GM23338 (cell line): ENCODE measurements at regions not wholly inside any gene's neighbourhood (a gene's known extent, or its start where the extent isn't known, plus 50 kb on each side); places are given as distances from the start of the nearest gene placed in this dataset.

ENCODE experiments used
- ATAC-seq: fragments of 200-7000 bp; cut with Tn5 transposase; 3 replicates; pipeline ENCODE4 v1.9.1; 2020
- DNase-seq: peaks from one replicate; pipeline ENCODE4 v3.0.0-alpha.2; 2015; ENCODE audit warnings: low spot score
- H2AFZ ChIP-seq: fragments of 200-600 bp; sonication (generic); 2 replicates; pipeline ENCODE4 v1.8.0; 2016; ENCODE audit warnings: antibody characterized with exemption, mild to moderate bottlenecking, moderate library complexity
- H3F3A ChIP-seq: fragments of 200-600 bp; sonication (generic); replicated peaks from 2 replicates; pipeline ENCODE4 v1.8.0; 2017; ENCODE audit warnings: antibody characterized with exemption, mixed run types, low read depth
- H3K27ac ChIP-seq: fragments of 200-600 bp; sonication (generic); 2 replicates; pipeline ENCODE4 v1.6.1; 2016; ENCODE audit warnings: low read depth
- H3K27me3 ChIP-seq: fragments of 200-600 bp; sonication (generic); 2 replicates; pipeline ENCODE4 v1.8.0; 2016; ENCODE audit warnings: mild to moderate bottlenecking, mixed run types, moderate library complexity; ENCODE audit not compliant: insufficient read depth
- H3K36me3 ChIP-seq: fragments of 200-600 bp; sonication (generic); 2 replicates; pipeline ENCODE4 v1.8.0; 2016; ENCODE audit warnings: mild to moderate bottlenecking; ENCODE audit not compliant: insufficient read depth
- H3K4me1 ChIP-seq: fragments of 200-600 bp; sonication (generic); 2 replicates; pipeline ENCODE4 v1.8.0; 2016; ENCODE audit warnings: mild to moderate bottlenecking, moderate library complexity; ENCODE audit not compliant: insufficient read depth
- H3K4me2 ChIP-seq: fragments of 200-600 bp; sonication (generic); 2 replicates; pipeline ENCODE4 v1.7.1; 2017; ENCODE audit warnings: mixed run types
- H3K4me3 ChIP-seq: fragments of 200-600 bp; sonication (generic); 2 replicates; pipeline ENCODE4 v1.6.1; 2016; ENCODE audit warnings: mixed run types
- H3K79me2 ChIP-seq: fragments of 200-600 bp; sonication (generic); replicated peaks from 2 replicates; pipeline ENCODE4 v1.8.0; 2017; ENCODE audit warnings: mild to moderate bottlenecking; ENCODE audit not compliant: insufficient read depth
- H3K9me2 ChIP-seq: fragments of 200-600 bp; sonication (generic); 2 replicates; pipeline ENCODE4 v1.8.0; 2017; ENCODE audit not compliant: insufficient read depth
- H4K20me1 ChIP-seq: fragments of 200-600 bp; sonication (generic); replicated peaks from 2 replicates; pipeline ENCODE4 v1.8.0; 2017; ENCODE audit warnings: mild to moderate bottlenecking; ENCODE audit not compliant: insufficient read depth
- H3K27ac Mint-ChIP-seq: 2 replicates; pipeline ENCODE4 v1.8.0; 2020; ENCODE audit warnings: inconsistent platforms, mild to moderate bottlenecking, moderate library complexity, mixed read lengths
- H3K27me3 Mint-ChIP-seq: 3 replicates; pipeline ENCODE4 v1.8.0; 2022; ENCODE audit warnings: low read depth, mild to moderate bottlenecking, moderate library complexity, mixed read lengths, inconsistent platforms; ENCODE audit not compliant: insufficient read depth, poor library complexity
- H3K36me3 Mint-ChIP-seq: 3 replicates; pipeline ENCODE4 v1.8.0; 2021; ENCODE audit warnings: low read depth, mild to moderate bottlenecking, inconsistent platforms, moderate library complexity, mixed read lengths
- H3K4me1 Mint-ChIP-seq: 3 replicates; pipeline ENCODE4 v1.8.0; 2020; ENCODE audit warnings: mild to moderate bottlenecking, inconsistent platforms, mixed read lengths
- H3K4me3 Mint-ChIP-seq: 3 replicates; pipeline ENCODE4 v1.8.0; 2021; ENCODE audit warnings: moderate library complexity, mild to moderate bottlenecking, inconsistent platforms, mixed read lengths
- H3K9me3 Mint-ChIP-seq: 3 replicates; pipeline ENCODE4 v1.8.0; 2020; ENCODE audit warnings: moderate library complexity, mild to moderate bottlenecking, inconsistent platforms, mixed read lengths
- CREB1 ChIP-seq: fragments of 250-450 bp; sonication (Bioruptor Pico); IDR thresholded peaks from 2 replicates; pipeline ENCODE4 v1.5.0; 2020; ENCODE audit warnings: low read depth, mild to moderate bottlenecking, moderate library complexity
- CTCF ChIP-seq, 2 experiments: fragments of 200-600 bp in 1 of 2; sonication (generic) in 1 of 2; conservative IDR thresholded peaks; 2 replicates each; pipeline versions ENCODE4 v1.5.1 to v1.6.1; 2016 to 2017; ENCODE audit warnings: antibody characterized with exemption in 2 of 2, low read depth in 2 of 2, mild to moderate bottlenecking in 2 of 2, moderate library complexity in 1 of 2
- EZH2 ChIP-seq: fragments of 200-600 bp; sonication (generic); IDR thresholded peaks from one replicate; pipeline ENCODE4 v1.8.0; 2017; ENCODE audit warnings: antibody characterized with exemption, mild to moderate bottlenecking, low read depth; ENCODE audit not compliant: unreplicated experiment
- EZH2phosphoT487 ChIP-seq: fragments of 200-600 bp; sonication (generic); IDR thresholded peaks from one replicate; pipeline ENCODE4 v1.8.1; 2018; ENCODE audit warnings: antibody characterized with exemption; ENCODE audit not compliant: unreplicated experiment
- JUNB ChIP-seq: IDR thresholded peaks from one replicate; pipeline ENCODE4 v1.6.1; 2016; ENCODE audit warnings: antibody characterized with exemption; ENCODE audit not compliant: unreplicated experiment
- NANOG ChIP-seq: IDR thresholded peaks from 2 replicates; pipeline ENCODE4 v1.6.1; 2016; ENCODE audit warnings: antibody characterized with exemption, borderline replicate concordance
- POLR2AphosphoS5 ChIP-seq: IDR thresholded peaks from 2 replicates; pipeline ENCODE4 v1.6.1; 2016; ENCODE audit warnings: antibody characterized with exemption, low read depth
- STAT1 ChIP-seq: IDR thresholded peaks from one replicate; pipeline ENCODE4 v1.6.1; 2016; ENCODE audit warnings: antibody characterized with exemption; ENCODE audit not compliant: unreplicated experiment
- TF ChIP-seq, protein P1 (sequence below): IDR thresholded peaks from 2 replicates; pipeline ENCODE4 v1.6.1; 2016; ENCODE audit warnings: antibody characterized with exemption
- TF ChIP-seq, protein P2 (sequence below): fragments of 250-450 bp; sonication (Bioruptor Pico); IDR thresholded peaks from 2 replicates; pipeline ENCODE4 v1.5.0; 2020; ENCODE audit warnings: mild to moderate bottlenecking, moderate library complexity

- H3K36me3 Mint-ChIP-seq: no peaks in the 10 kb centered on the region
- Histone ChIP-seq H3F3A (no peaks in the 10 kb centered on the region), H3K4me1 (no peaks in the 10 kb centered on the region), H3K27me3 (no peaks in the 10 kb centered on the region), H3K4me3 (no peak overlapping the region), H3K9me2 (0 out of 2 replicates have a peak, but pooled peaks cover 5% of the 10 kb centered on the region), H4K20me1 (no peaks in the 10 kb centered on the region), H3K79me2 (no peaks in the 10 kb centered on the region), H2AFZ (no peak overlapping the region), H3K36me3 (no peaks in the 10 kb centered on the region), H3K4me2 (no peak overlapping the region), H3K27ac (no peak overlapping the region)
- ATAC-seq (no peak), DNase-seq (no peak)
- H3K4me3 Mint-ChIP-seq: no peak overlapping the region
- H3K27me3 Mint-ChIP-seq: no peaks in the 10 kb centered on the region
- H3K4me1 Mint-ChIP-seq: no peaks in the 10 kb centered on the region
- H3K9me3 Mint-ChIP-seq: peaks cover 5% of the 10 kb centered on the region; the same call in 2 of the 3 replicates
- TF ChIP-seq CREB1 (CRISPR knock-in tag): no peak
- H3K27ac Mint-ChIP-seq: no peak overlapping the region
Observed at GRCh38 chr5:143610946-143611345, 201.0 kb upstream of the HMHB1 start.

- Mint-ChIP-seq H3K27ac (no peak overlapping the region), H3K4me3 (no peak overlapping the region), H3K4me1 (no peaks in the 10 kb centered on the region), H3K9me3 (peaks cover 3% of the 10 kb centered on the region; the same call in 2 of the 3 replicates), H3K27me3 (no peaks in the 10 kb centered on the region), H3K36me3 (no peaks in the 10 kb centered on the region)
- no peaks in the 10 kb centered on the region for H3K4me1 ChIP-seq
- H3K9me2 ChIP-seq: peaks cover 18% of the 10 kb centered on the region
- ATAC-seq (no peak), DNase-seq (no peak)
- H3K79me2 ChIP-seq: no peaks in the 10 kb centered on the region
- H3K4me3 ChIP-seq: no peak overlapping the region
- no peaks in the 10 kb centered on the region for H3K36me3 ChIP-seq
- H3F3A ChIP-seq: no peaks in the 10 kb centered on the region
- no peaks in the 10 kb centered on the region for H4K20me1 ChIP-seq
- no peaks in the 10 kb centered on the region for H3K27me3 ChIP-seq
- H2AFZ ChIP-seq: no peak overlapping the region
- H3K4me2 ChIP-seq: no peak overlapping the region
- H3K27ac ChIP-seq: no peak overlapping the region
- TF ChIP-seq POLR2AphosphoS5 (no peak), EZH2phosphoT487 (no peak), CTCF (conservative IDR thresholded peaks at IDR 0.05; ENCODE audit: low read depth in 2 of 2) (no peak), STAT1 (no peak), CREB1 (CRISPR knock-in tag) (no peak), EZH2 (no peak), NANOG (no peak), JUNB (no peak)
- TF ChIP-seq, protein P1, sequence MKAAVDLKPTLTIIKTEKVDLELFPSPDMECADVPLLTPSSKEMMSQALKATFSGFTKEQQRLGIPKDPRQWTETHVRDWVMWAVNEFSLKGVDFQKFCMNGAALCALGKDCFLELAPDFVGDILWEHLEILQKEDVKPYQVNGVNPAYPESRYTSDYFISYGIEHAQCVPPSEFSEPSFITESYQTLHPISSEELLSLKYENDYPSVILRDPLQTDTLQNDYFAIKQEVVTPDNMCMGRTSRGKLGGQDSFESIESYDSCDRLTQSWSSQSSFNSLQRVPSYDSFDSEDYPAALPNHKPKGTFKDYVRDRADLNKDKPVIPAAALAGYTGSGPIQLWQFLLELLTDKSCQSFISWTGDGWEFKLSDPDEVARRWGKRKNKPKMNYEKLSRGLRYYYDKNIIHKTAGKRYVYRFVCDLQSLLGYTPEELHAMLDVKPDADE: no peak
- TF ChIP-seq, protein P2, sequence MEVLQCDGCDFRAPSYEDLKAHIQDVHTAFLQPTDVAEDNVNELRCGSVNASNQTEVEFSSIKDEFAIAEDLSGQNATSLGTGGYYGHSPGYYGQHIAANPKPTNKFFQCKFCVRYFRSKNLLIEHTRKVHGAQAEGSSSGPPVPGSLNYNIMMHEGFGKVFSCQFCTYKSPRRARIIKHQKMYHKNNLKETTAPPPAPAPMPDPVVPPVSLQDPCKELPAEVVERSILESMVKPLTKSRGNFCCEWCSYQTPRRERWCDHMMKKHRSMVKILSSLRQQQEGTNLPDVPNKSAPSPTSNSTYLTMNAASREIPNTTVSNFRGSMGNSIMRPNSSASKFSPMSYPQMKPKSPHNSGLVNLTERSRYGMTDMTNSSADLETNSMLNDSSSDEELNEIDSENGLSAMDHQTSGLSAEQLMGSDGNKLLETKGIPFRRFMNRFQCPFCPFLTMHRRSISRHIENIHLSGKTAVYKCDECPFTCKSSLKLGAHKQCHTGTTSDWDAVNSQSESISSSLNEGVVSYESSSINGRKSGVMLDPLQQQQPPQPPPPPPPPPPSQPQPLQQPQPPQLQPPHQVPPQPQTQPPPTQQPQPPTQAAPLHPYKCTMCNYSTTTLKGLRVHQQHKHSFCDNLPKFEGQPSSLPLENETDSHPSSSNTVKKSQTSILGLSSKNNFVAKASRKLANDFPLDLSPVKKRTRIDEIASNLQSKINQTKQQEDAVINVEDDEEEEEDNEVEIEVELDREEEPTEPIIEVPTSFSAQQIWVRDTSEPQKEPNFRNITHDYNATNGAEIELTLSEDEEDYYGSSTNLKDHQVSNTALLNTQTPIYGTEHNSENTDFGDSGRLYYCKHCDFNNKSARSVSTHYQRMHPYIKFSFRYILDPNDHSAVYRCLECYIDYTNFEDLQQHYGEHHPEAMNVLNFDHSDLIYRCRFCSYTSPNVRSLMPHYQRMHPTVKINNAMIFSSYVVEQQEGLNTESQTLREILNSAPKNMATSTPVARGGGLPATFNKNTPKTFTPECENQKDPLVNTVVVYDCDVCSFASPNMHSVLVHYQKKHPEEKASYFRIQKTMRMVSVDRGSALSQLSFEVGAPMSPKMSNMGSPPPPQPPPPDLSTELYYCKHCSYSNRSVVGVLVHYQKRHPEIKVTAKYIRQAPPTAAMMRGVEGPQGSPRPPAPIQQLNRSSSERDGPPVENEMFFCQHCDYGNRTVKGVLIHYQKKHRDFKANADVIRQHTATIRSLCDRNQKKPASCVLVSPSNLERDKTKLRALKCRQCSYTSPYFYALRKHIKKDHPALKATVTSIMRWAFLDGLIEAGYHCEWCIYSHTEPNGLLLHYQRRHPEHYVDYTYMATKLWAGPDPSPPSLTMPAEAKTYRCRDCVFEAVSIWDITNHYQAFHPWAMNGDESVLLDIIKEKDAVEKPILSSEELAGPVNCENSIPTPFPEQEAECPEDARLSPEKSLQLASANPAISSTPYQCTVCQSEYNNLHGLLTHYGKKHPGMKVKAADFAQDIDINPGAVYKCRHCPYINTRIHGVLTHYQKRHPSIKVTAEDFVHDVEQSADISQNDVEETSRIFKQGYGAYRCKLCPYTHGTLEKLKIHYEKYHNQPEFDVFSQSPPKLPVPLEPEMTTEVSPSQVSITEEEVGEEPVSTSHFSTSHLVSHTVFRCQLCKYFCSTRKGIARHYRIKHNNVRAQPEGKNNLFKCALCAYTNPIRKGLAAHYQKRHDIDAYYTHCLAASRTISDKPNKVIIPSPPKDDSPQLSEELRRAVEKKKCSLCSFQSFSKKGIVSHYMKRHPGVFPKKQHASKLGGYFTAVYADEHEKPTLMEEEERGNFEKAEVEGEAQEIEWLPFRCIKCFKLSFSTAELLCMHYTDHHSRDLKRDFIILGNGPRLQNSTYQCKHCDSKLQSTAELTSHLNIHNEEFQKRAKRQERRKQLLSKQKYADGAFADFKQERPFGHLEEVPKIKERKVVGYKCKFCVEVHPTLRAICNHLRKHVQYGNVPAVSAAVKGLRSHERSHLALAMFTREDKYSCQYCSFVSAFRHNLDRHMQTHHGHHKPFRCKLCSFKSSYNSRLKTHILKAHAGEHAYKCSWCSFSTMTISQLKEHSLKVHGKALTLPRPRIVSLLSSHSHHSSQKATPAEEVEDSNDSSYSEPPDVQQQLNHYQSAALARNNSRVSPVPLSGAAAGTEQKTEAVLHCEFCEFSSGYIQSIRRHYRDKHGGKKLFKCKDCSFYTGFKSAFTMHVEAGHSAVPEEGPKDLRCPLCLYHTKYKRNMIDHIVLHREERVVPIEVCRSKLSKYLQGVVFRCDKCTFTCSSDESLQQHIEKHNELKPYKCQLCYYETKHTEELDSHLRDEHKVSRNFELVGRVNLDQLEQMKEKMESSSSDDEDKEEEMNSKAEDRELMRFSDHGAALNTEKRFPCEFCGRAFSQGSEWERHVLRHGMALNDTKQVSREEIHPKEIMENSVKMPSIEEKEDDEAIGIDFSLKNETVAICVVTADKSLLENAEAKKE (CRISPR knock-in tag): no peak
Observed at GRCh38 chr5:143606043-143606752, 202.7 kb upstream of the NR3C1 start.
